A673 (cell line): ENCODE measurements at regions not wholly inside any gene's neighbourhood (a gene's known extent, or its start where the extent isn't known, plus 50 kb on each side); places are given as distances from the start of the nearest gene placed in this dataset.
A peak's percentile ranks its signal among the peaks of the same experiment; 100 is the strongest.

Experiments used
- BruUV-seq: library from RNA; stranded (reverse); fragments of 400-500 nt; replicated peaks from 2 replicates; lab custom pipeline; 2021; lab: Mats Ljungman, UMichigan
- CTCF ChIA-PET: fragments of 300-600 bp; sonication (Branson Sonifier 250); formaldehyde crosslinking; loops from one replicate; lab custom pipeline; 2022; ENCODE audit warnings: antibody characterized with exemption; lab: Charles Lee
- POLR2A ChIA-PET: fragments of 300-600 bp; sonication (Branson Sonifier 250); formaldehyde crosslinking; loops from one replicate; lab custom pipeline; 2022; ENCODE audit warnings: antibody characterized with exemption; ENCODE audit not compliant: low non-redundant PET; lab: Charles Lee
- DNase-seq: peaks from one replicate; pipeline ENCODE4 v3.0.0-alpha.2; 2015; ENCODE audit warnings: low spot score
- H3K27ac ChIP-seq: fragments of 200-600 bp; sonication (generic); 2 replicates; pipeline ENCODE4 v1.5.1; 2016; ENCODE audit warnings: mixed run types, low read depth, mild to moderate bottlenecking, mixed read lengths, antibody characterized with exemption, low read length; ENCODE audit not compliant: poor library complexity, severe bottlenecking
- H3K27me3 ChIP-seq: fragments of 200-600 bp; sonication (generic); replicated peaks from 2 replicates; pipeline ENCODE4 v1.6.1; 2017; ENCODE audit warnings: mixed run types, low read depth, mild to moderate bottlenecking, mixed read lengths, antibody characterized with exemption, low read length; ENCODE audit not compliant: insufficient read depth, poor library complexity
- H3K36me3 ChIP-seq: fragments of 200-600 bp; sonication (generic); 2 replicates; pipeline ENCODE4 v1.6.1; 2016; ENCODE audit warnings: mixed run types, mild to moderate bottlenecking, mixed read lengths, antibody characterized with exemption, low read length; ENCODE audit not compliant: insufficient read depth, poor library complexity, severe bottlenecking
- H3K4me1 ChIP-seq: fragments of 200-600 bp; sonication (generic); 2 replicates; pipeline ENCODE4 v1.6.1; 2017; ENCODE audit warnings: mixed run types, mild to moderate bottlenecking, mixed read lengths, antibody characterized with exemption, low read length; ENCODE audit not compliant: insufficient read depth, poor library complexity, severe bottlenecking
- H3K4me3 ChIP-seq: fragments of 200-600 bp; sonication (generic); 2 replicates; pipeline ENCODE4 v1.5.1; 2016; ENCODE audit warnings: low read depth, mixed run types, mild to moderate bottlenecking, mixed read lengths, low read length; ENCODE audit not compliant: poor library complexity, severe bottlenecking
- H3K9me3 ChIP-seq: fragments of 200-600 bp; sonication (generic); 2 replicates; pipeline ENCODE4 v1.6.1; 2016; ENCODE audit warnings: mixed run types, low read depth, mild to moderate bottlenecking, mixed read lengths, antibody characterized with exemption, low read length; ENCODE audit not compliant: poor library complexity, severe bottlenecking
- EZH2 ChIP-seq: fragments of 200-600 bp; sonication (generic); IDR thresholded peaks from 2 replicates; pipeline ENCODE4 v1.6.1; 2017; ENCODE audit warnings: borderline replicate concordance, low read depth, mild to moderate bottlenecking, mixed read lengths, antibody characterized with exemption, low read length; ENCODE audit not compliant: poor library complexity, severe bottlenecking
- intact Hi-C: fragments of 100-400 bp; cut with micrococcal nuclease; formaldehyde crosslinking; loops from one replicate; pipeline ENCODE4 v1.10.0; 2022; ENCODE audit not compliant: unreplicated experiment
- TF ChIP-seq, protein P1 (sequence below): fragments of 300-800, 200-600 bp; sonication (generic); conservative IDR thresholded peaks from 2 replicates; pipeline ENCODE4 v1.5.1; 2017; ENCODE audit warnings: low read depth, mild to moderate bottlenecking, antibody characterized with exemption, low read length, moderate library complexity, mixed read lengths

- BruUV-seq: no TSS peak
- TF ChIP-seq, protein P1, sequence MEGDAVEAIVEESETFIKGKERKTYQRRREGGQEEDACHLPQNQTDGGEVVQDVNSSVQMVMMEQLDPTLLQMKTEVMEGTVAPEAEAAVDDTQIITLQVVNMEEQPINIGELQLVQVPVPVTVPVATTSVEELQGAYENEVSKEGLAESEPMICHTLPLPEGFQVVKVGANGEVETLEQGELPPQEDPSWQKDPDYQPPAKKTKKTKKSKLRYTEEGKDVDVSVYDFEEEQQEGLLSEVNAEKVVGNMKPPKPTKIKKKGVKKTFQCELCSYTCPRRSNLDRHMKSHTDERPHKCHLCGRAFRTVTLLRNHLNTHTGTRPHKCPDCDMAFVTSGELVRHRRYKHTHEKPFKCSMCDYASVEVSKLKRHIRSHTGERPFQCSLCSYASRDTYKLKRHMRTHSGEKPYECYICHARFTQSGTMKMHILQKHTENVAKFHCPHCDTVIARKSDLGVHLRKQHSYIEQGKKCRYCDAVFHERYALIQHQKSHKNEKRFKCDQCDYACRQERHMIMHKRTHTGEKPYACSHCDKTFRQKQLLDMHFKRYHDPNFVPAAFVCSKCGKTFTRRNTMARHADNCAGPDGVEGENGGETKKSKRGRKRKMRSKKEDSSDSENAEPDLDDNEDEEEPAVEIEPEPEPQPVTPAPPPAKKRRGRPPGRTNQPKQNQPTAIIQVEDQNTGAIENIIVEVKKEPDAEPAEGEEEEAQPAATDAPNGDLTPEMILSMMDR: no peak
- H3K36me3 ChIP-seq: no peaks in the 10 kb centered on the region
- peak; percentile 23 for DNase-seq
- H3K27me3 ChIP-seq: no peaks in the 10 kb centered on the region
- CTCF ChIA-PET: no interaction called here
- H3K9me3 ChIP-seq: no peaks in the 10 kb centered on the region
- peaks cover 25% of the 10 kb centered on the region for H3K4me1 ChIP-seq
- POLR2A ChIA-PET: no interaction called here
- H3K4me3 ChIP-seq: no peak overlapping the region
- no peak overlapping the region for H3K27ac ChIP-seq
- intact Hi-C loops: no loop called here
Observed at GRCh38 chr7:46930366-46930765, 651.5 kb downstream of the TNS3 start.

- no peaks in the 10 kb centered on the region for H3K9me3 ChIP-seq
- CTCF ChIA-PET: no interaction called here
- POLR2A ChIA-PET: no interaction called here
- TF ChIP-seq, protein P1: no peak
- TF ChIP-seq EZH2: no peak
- DNase-seq: no peak
- intact Hi-C loops: no loop called here
- H3K4me1 ChIP-seq: peaks cover 25% of the 10 kb centered on the region
- no peaks in the 10 kb centered on the region for H3K36me3 ChIP-seq
- no peak overlapping the region for H3K4me3 ChIP-seq
- H3K27ac ChIP-seq: no peak overlapping the region
- BruUV-seq: no TSS peak
- H3K27me3 ChIP-seq: no peaks in the 10 kb centered on the region
Observed at GRCh38 chr7:46929359-46929758, 652.6 kb downstream of the TNS3 start.

DNA sequence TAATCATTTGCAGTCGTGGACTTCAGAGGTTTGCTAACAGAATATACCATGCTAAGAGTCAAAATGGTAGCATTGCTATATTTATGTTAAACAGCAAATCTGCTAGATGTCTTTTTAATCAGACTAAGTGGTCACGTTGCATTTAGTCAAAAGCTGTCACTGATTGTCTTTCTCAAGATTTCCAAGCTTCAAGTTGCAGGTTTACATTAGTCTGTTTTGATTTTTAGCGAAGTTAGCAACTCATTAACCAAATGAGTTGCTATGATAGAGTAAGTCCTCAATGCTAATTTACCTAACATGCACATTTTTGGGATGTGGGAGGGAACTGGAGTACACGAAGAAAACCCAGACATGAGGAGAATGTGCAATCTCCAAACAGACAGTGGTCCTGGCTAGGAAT is 653.2 kb downstream of the TNS3 start:
- BruUV-seq: no TSS peak
- POLR2A ChIA-PET: no interaction called here
- H3K4me3 ChIP-seq: no peak overlapping the region
- H3K27me3 ChIP-seq: no peaks in the 10 kb centered on the region
- H3K27ac ChIP-seq: no peak overlapping the region
- intact Hi-C loops: no loop called here
- CTCF ChIA-PET: no interaction called here
- TF ChIP-seq, protein P1: no peak
- TF ChIP-seq EZH2: no peak
- H3K4me1 ChIP-seq: peaks cover 23% of the 10 kb centered on the region
- no peaks in the 10 kb centered on the region for H3K36me3 ChIP-seq
- no peaks in the 10 kb centered on the region for H3K9me3 ChIP-seq
- no peak for DNase-seq
